ENCODE measurements at regions not wholly inside any gene's neighbourhood (a gene's known extent, or its start where the extent isn't known, plus 50 kb on each side); places are given as distances from the start of the nearest gene placed in this dataset.

DNA sequence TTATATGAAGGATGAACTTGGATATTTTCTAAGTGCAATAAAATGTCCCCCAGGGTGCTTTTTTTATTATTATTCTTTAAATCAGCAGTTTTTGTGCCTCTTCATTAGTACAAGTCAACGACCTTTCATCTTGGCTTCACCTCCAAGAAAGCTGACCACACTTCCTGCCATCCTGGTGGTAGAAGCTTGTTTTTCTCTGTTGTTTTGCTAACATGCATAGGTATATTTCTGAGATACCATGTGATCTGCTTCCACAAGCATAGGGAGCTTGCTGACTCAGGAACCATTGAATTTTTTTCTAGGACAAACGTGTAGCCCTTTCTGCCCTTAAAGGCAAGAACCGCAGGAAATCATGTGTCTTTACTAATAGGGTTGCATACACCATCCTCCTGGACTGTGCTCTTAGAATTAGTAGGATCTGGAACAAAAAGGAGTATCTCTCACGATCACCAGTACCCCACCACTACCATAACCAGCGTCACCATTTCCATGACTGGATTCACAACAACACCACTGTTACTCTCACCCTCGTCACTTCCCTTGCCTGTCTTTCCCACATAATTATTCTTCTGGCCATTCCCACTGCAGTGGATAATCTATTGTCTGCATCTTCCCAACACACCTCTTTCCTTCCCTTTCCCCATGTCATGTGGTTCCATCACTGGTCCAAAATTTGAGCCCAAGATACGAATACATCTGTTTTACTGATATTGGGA is 207.1 kb downstream of the MAFB start:
- TF ChIP-seq CTCF (IDR thresholded peaks at IDR 0.05) = no peak
- TF ChIP-seq POLR2A (IDR thresholded peaks at IDR 0.05) = no peak

Data from ovary (tissue), 3 donors.